Panc1 (cell line): ENCODE measurements at regions not wholly inside any gene's neighbourhood (a gene's known extent, or its start where the extent isn't known, plus 50 kb on each side); places are given as distances from the start of the nearest gene placed in this dataset.

ENCODE experiments used
- ATAC-seq: fragments of 200-7000 bp; cut with Tn5 transposase; 2 replicates; pipeline ENCODE4 v1.9.1; 2020; ENCODE audit warnings: mild to moderate bottlenecking, moderate library complexity
- BruUV-seq: library from RNA; stranded (reverse); fragments of 400-500 nt; replicated peaks from 2 replicates; lab custom pipeline; 2021; lab: Mats Ljungman, UMichigan
- CTCF ChIA-PET: fragments of 300-600 bp; sonication (Branson Sonifier 250); formaldehyde crosslinking; loops from one replicate; lab custom pipeline; 2022; ENCODE audit warnings: antibody characterized with exemption; lab: Charles Lee
- POLR2A ChIA-PET: fragments of 300-600 bp; sonication (Branson Sonifier 250); formaldehyde crosslinking; loops from one replicate; lab custom pipeline; 2022; ENCODE audit warnings: antibody characterized with exemption; lab: Charles Lee
- DNase-seq: peaks from one replicate; pipeline ENCODE4 v3.0.0-alpha.2; 2010; ENCODE audit warnings: low read depth, low spot score
- H3K27ac ChIP-seq: 2 replicates; pipeline ENCODE4 v1.5.1; 2011; ENCODE audit warnings: mild to moderate bottlenecking, low read length, inconsistent platforms
- H3K27me3 ChIP-seq: fragments of 200-500 bp; sonication (Bioruptor generic); 2 replicates; pipeline ENCODE4 v1.6.0; 2014; ENCODE audit warnings: low read length, inconsistent platforms; ENCODE audit not compliant: control insufficient read depth, insufficient read depth
- H3K36me3 ChIP-seq: fragments of 200-500 bp; sonication (Bioruptor generic); 2 replicates; pipeline ENCODE4 v1.5.1; 2014; ENCODE audit warnings: inconsistent platforms, mild to moderate bottlenecking, low read length, moderate library complexity; ENCODE audit not compliant: control insufficient read depth, insufficient read depth
- H3K4me1 ChIP-seq: 2 replicates; pipeline ENCODE4 v1.5.1; 2011; ENCODE audit warnings: inconsistent platforms, mild to moderate bottlenecking, low read length, moderate library complexity; ENCODE audit not compliant: control insufficient read depth, insufficient read depth
- H3K4me3 ChIP-seq, 2 experiments: 2 replicates each; pipeline ENCODE4 v1.5.1; 2011 to 2012; ENCODE audit warnings: low read depth in 2 of 2, low read length in 2 of 2, mild to moderate bottlenecking in 2 of 2, inconsistent platforms in 1 of 2, moderate library complexity in 1 of 2
- H3K9me3 ChIP-seq: fragments of 200-500 bp; sonication (Bioruptor generic); 2 replicates; pipeline ENCODE4 v1.5.1; 2014; ENCODE audit warnings: low read depth, mild to moderate bottlenecking, inconsistent platforms, low read length, moderate library complexity; ENCODE audit not compliant: control insufficient read depth, insufficient read depth
- POLR2AphosphoS5 ChIP-seq: IDR thresholded peaks from 2 replicates; pipeline ENCODE4 v1.6.1; 2012; ENCODE audit warnings: mild to moderate bottlenecking, low read depth, low read length, moderate library complexity
- SIN3A ChIP-seq: IDR thresholded peaks from 2 replicates; pipeline ENCODE4 v1.6.1; 2012; ENCODE audit warnings: low read depth, mild to moderate bottlenecking, low read length, moderate library complexity, borderline replicate concordance; ENCODE audit not compliant: insufficient read depth
- TCF7L2 ChIP-seq: IDR thresholded peaks from 2 replicates; pipeline ENCODE4 v1.6.1; 2011; ENCODE audit warnings: mild to moderate bottlenecking, low read depth, low read length, inconsistent platforms
- in situ Hi-C: cut with HindIII; loops from 2 replicates; pipeline ENCODE4 v1.10.0; 2016; ENCODE audit warnings: low sequenced_read_pairs, low pct_unique_long_range_greater_than_20kb
- intact Hi-C: fragments of 100-400 bp; cut with micrococcal nuclease; formaldehyde crosslinking; loops from one replicate; pipeline ENCODE4 v1.10.0; 2022; ENCODE audit not compliant: unreplicated experiment
- TF ChIP-seq, protein P1 (sequence below), 2 experiments: IDR thresholded peaks; 2 replicates each; pipeline ENCODE4 v1.6.1; 2011 to 2012; ENCODE audit warnings: low read depth in 2 of 2, control low read depth in 1 of 2, low read length in 1 of 2, mild to moderate bottlenecking in 1 of 2, moderate library complexity in 1 of 2; ENCODE audit not compliant: insufficient read depth in 1 of 2
- TF ChIP-seq, protein P2 (sequence below): fragments of 450-650 bp; IDR thresholded peaks from 2 replicates; pipeline ENCODE4 v1.5.1; 2017; ENCODE audit warnings: mild to moderate bottlenecking

GRCh38 chr1:68373173-68373572 lies 76.6 kb downstream of the RPE65 start:
- Histone ChIP-seq H3K36me3 (no peaks in the 10 kb centered on the region), H3K4me3 (no peak overlapping the region), H3K27me3 (no peaks in the 10 kb centered on the region), H3K27ac (no peak overlapping the region), H3K4me1 (no peaks in the 10 kb centered on the region), H3K9me3 (no peaks in the 10 kb centered on the region)
- DNase-seq (no peak), ATAC-seq (no peak)
- TF ChIP-seq SIN3A (no peak), POLR2AphosphoS5 (no peak), TCF7L2 (no peak)
- TF ChIP-seq, protein P1, sequence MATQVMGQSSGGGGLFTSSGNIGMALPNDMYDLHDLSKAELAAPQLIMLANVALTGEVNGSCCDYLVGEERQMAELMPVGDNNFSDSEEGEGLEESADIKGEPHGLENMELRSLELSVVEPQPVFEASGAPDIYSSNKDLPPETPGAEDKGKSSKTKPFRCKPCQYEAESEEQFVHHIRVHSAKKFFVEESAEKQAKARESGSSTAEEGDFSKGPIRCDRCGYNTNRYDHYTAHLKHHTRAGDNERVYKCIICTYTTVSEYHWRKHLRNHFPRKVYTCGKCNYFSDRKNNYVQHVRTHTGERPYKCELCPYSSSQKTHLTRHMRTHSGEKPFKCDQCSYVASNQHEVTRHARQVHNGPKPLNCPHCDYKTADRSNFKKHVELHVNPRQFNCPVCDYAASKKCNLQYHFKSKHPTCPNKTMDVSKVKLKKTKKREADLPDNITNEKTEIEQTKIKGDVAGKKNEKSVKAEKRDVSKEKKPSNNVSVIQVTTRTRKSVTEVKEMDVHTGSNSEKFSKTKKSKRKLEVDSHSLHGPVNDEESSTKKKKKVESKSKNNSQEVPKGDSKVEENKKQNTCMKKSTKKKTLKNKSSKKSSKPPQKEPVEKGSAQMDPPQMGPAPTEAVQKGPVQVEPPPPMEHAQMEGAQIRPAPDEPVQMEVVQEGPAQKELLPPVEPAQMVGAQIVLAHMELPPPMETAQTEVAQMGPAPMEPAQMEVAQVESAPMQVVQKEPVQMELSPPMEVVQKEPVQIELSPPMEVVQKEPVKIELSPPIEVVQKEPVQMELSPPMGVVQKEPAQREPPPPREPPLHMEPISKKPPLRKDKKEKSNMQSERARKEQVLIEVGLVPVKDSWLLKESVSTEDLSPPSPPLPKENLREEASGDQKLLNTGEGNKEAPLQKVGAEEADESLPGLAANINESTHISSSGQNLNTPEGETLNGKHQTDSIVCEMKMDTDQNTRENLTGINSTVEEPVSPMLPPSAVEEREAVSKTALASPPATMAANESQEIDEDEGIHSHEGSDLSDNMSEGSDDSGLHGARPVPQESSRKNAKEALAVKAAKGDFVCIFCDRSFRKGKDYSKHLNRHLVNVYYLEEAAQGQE (IDR thresholded peaks at IDR 0.05; ENCODE audit: insufficient read depth in 1 of 2, low read depth in 2 of 2, low read length in 1 of 2): no peak
- TF ChIP-seq, protein P2, sequence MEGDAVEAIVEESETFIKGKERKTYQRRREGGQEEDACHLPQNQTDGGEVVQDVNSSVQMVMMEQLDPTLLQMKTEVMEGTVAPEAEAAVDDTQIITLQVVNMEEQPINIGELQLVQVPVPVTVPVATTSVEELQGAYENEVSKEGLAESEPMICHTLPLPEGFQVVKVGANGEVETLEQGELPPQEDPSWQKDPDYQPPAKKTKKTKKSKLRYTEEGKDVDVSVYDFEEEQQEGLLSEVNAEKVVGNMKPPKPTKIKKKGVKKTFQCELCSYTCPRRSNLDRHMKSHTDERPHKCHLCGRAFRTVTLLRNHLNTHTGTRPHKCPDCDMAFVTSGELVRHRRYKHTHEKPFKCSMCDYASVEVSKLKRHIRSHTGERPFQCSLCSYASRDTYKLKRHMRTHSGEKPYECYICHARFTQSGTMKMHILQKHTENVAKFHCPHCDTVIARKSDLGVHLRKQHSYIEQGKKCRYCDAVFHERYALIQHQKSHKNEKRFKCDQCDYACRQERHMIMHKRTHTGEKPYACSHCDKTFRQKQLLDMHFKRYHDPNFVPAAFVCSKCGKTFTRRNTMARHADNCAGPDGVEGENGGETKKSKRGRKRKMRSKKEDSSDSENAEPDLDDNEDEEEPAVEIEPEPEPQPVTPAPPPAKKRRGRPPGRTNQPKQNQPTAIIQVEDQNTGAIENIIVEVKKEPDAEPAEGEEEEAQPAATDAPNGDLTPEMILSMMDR: no peak
- ChIA-PET POLR2A (no interaction called here), CTCF (no interaction called here)
- BruUV-seq: no TSS peak
- intact Hi-C loops: no loop called here
- in situ Hi-C loops: no loop called here

DNA sequence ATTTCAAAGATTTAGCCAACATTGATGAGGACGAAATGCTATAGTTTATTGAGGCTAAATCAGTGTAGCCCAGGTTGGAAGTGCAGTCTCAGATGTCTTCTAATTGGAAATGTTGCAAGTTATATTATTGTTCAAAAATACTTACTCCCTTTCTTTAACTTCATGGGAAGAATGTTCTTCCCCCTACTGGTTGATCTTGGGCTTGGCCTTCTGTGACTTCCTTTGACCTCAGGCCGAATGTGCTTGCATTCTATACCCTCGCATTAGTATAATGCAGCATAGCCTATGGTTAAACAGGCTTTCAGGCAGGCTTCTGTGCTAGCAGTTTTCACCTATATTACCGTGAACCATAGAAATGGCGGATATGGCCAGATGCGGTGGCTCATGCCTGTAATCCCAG lies 77.3 kb downstream of the RPE65 start:
- BruUV-seq: no TSS peak
- POLR2A ChIA-PET: no interaction called here

More for the DNA sequence above, 77.3 kb downstream of the RPE65 start:
- intact Hi-C loops: no loop called here
- DNase-seq: no peak
- CTCF ChIA-PET: no interaction called here
- in situ Hi-C loops: no loop called here
- H3K9me3 ChIP-seq: no peaks in the 10 kb centered on the region
- H3K4me3 ChIP-seq: no peak overlapping the region
- no peaks in the 10 kb centered on the region for H3K4me1 ChIP-seq
- H3K27me3 ChIP-seq: no peaks in the 10 kb centered on the region
- no peak for ATAC-seq
- H3K27ac ChIP-seq: no peak overlapping the region
- H3K36me3 ChIP-seq: no peaks in the 10 kb centered on the region
- TF ChIP-seq, protein P1 (IDR thresholded peaks at IDR 0.05; ENCODE audit: insufficient read depth in 1 of 2, low read depth in 2 of 2, low read length in 1 of 2): no peak
- TF ChIP-seq TCF7L2: no peak
- TF ChIP-seq SIN3A: no peak
- TF ChIP-seq POLR2AphosphoS5: no peak
- TF ChIP-seq, protein P2: no peak
